HG02840 (cell line): ENCODE measurements at regions not wholly inside any gene's neighbourhood (a gene's known extent, or its start where the extent isn't known, plus 50 kb on each side); places are given as distances from the start of the nearest gene placed in this dataset.

Experiments used
- ATAC-seq: cut with Tn5 transposase; IDR thresholded peaks from one replicate; pipeline ENCODE4 v1.9.1; 2021; ENCODE audit warnings: mild to moderate bottlenecking, moderate library complexity, moderate number of reproducible peaks; ENCODE audit not compliant: unreplicated experiment, low FRiP score

DNA sequence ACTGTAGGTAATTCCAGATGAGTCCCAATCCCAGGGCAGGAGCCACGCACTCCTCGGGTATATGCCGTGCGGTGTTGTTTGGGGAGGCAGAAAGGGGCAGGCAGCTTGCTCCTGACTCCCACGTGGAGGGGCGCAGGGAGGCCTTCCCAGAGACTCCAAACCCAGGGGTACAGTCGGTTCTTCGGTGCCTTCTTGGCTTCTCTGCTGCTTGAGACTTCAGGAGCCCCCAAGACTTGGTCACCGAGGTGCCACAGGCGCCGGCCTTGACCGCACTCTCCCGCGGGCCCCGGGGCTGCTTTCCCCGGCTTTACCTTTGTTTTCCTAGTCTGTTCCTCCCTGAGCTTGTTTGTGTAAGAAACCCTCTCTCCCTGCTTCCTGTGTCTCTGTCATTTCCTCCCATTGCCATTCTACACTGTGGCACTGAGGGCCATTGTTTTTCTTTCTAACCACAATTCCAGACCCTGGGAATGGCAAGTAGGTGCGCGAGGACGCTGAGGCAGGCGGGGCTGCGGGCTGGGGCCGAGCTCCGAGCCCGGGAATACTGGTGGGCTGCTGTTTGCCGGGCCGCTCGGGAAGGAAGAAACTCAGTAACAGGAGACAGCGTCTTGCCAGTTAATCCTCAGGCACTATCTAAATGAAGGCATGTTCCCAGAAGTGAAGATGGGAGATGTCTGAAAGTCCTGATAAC, 215.6 kb upstream of the HEY2 start:
- ATAC-seq = no peak

DNA sequence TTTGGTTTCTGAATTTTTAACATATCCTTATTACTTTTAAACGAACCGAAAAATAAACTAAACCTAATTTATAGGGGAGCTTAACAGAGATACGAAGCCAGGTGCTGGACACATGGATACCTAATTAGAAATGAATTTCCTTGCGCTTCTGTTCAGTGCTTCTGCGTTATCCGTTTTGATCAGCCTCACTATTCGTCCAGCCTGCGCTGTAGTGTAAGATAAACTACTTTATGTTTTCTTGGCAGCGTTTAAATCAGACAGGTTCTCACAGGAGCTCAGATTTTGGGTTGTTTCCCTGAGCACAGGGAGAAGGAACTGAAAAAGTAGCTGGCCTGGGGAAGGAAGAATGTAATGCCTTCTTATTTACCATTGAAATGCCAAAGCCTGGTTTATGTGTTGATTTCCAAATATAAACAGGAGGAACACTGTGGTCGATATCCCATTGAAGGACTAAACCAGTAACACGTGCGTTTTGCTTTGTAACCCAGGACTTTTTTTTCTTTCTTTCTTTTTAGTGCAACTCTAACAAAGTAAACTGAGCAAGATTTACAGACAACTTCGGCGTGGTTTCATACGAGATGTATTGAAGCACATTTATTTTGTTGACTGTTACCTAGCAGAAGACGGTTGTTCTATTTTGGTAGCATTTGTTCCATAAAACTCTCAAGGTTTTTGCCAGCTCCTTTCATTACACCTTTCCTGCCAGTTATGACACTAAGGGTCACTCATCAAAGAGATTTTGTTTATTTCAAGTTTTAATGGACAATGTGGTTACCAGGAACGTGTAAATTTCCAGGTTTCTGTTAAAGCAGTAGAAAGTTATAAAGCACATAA, 214.8 kb upstream of the HEY2 start:
- ATAC-seq = no peak

- ATAC-seq = no peak
These were observed 212.3 kb upstream of the HEY2 start for GRCh38 chr6:125537090-125537489.

GRCh38 chr6:125539892-125540291, 209.5 kb upstream of the HEY2 start:
- no peak for ATAC-seq

DNA sequence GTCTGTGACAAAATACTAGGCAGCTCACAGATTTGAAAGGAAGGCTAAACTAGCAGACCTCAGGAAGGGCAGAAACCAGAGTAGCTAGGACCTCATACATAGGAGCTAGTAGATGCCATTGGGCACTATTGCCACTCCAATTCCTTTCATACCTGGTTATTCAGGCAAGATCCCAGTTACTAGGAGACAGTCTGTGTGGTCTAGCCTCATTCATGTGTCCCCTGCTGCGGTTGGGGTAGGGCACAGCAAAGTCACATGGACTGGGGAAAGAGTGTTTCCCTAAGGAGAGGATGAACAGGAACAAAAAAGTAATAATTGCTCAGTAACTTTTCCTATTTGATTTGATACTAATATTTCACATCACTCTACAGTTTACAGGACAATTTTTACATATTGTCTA, 204.6 kb upstream of the HEY2 start:
- ATAC-seq = no peak

DNA sequence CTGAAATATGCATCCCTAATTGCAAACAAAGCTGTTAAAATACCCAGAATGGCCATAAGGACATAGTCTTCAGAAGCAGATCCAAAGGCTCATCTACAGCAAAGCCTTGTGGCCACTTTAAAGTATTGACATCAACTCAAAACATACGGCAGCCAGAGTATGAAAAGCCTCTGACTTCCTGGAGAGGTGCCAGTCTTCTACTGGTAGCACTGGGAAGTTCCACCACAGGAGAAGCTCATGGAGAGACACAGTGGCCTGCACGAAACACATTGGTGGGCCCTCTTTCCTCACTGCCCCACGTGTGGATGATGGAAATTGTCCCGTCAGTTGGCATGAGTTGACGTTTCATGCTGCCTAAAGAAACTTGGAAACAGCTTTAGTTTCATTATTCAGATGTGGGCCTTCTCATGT, 202.6 kb upstream of the HEY2 start:
- ATAC-seq = no peak

GRCh38 chr6:125547381-125547780, 202.1 kb upstream of the HEY2 start:
- ATAC-seq = no peak

GRCh38 chr6:125549202-125549884, 200.1 kb upstream of the HEY2 start:
- no peak for ATAC-seq

DNA sequence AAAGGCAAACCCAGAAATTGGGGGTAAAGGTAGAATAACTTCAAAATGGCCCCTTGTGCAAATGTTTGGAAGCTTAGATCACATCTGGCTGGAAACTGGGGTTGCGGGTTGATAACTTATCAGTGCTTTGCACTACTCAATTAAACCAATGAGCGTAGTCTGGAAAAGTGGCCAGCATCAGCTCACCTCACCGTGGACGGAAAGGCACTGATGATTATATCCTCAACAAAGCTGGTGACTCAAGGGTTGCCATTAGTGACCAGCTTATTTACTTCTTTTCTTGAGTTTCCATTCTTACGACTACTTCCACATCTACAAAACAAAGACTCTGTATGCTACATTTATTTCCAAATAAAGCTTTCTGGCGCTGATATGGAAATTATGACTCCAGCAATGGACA, 198.5 kb upstream of the HEY2 start:
- ATAC-seq = no peak

- no peak for ATAC-seq
These were observed 196.6 kb upstream of the HEY2 start for GRCh38 chr6:125552819-125553218.

- ATAC-seq = no peak
These were observed 195.0 kb upstream of the HEY2 start for GRCh38 chr6:125554456-125554855.

- ATAC-seq = no peak
These were observed 191.1 kb upstream of the HEY2 start for GRCh38 chr6:125558241-125558843.

DNA sequence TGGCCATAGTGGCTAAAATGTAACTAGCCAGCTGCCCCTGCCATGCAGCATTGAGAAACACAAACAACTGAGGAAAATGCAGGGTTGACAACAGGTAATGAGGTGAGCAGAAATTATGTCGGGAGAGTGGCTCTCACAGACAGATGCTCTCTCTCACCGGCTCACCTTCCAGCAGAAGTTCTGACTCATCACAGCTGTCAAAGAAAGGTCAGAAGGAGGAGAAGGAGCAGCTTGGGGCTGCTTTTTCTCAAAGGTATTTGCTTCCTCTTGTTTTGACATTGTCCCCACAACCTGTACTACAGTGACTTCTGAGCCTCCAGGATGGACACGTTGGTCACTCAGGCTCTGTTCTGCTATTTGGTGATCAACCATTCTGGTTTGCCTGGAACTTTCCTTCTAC, 190.5 kb upstream of the HEY2 start:
- no peak for ATAC-seq

GRCh38 chr6:125562156-125562555, 187.3 kb upstream of the HEY2 start:
- ATAC-seq = no peak

DNA sequence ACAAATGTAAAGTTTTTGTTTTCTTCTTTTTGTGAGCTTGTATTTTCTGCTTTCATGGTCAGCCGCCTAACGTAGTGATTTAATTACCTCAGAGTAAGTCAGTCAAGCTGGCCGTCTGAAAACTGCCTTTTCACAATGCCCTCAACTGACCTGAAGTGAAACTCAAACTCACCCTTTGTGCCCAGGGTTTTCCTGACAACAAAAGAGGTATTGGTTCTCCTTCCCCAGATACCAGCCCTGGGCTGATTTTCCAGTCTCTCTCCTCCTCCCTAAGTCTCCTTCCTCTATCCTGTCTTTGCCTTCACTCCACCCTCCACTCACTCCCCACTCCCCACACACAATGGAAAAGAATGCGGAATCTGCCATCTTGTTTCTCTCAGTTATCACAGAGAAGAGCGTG, 184.5 kb upstream of the HEY2 start:
- ATAC-seq = no peak

DNA sequence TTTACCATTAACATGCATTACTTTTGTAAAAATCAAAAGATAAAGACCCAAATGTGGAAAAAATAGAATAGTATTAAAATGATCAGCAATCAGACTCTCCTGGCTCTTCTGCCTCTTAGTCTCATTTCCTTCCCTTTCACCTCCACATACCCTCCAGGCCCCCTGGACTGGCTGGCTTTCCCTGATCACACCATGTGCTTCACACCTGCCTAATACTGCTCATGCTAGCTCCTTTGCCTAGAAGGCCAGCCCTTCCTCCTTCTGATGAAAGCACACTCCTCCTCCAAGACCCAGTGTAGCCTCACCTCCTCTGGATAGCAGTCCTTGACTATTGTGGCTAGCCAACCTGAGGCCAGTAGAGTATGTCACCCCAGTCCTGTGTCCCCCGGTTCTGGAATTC, 182.0 kb upstream of the HEY2 start:
- ATAC-seq = no peak

GRCh38 chr6:125568609-125569008, 180.8 kb upstream of the HEY2 start:
- no peak for ATAC-seq

DNA sequence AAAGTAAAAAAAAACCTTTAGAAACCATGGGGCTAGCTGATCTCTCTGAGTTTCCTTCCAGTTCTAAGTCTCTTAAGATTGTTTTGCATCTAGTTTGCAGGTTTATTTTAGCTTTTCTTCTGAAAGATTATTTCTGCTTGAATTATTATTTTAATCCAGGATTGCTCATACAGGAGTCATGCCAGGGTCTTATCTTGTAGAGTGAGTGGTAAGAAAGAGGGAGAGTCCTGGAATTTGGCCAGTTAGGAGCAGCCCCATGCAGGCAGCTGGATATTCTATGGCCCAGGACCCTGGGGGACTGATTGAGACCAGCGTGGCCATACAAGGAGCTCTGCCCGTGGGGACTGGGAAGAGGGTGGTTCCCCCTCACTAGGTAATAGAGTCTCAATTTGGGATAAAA, 178.9 kb upstream of the HEY2 start:
- ATAC-seq = no peak

- ATAC-seq = no peak
These were observed 178.2 kb upstream of the HEY2 start for GRCh38 chr6:125571207-125571755.

GRCh38 chr6:125574604-125575003, 174.8 kb upstream of the HEY2 start:
- no peak for ATAC-seq
